Right renal pelvis (tissue), 4 donors: ENCODE measurements at regions not wholly inside any gene's neighbourhood (a gene's known extent, or its start where the extent isn't known, plus 50 kb on each side); places are given as distances from the start of the nearest gene placed in this dataset.
A peak's percentile ranks its signal among the peaks of the same experiment; 100 is the strongest.
"Not testable (repeated sequence)": the region's sequence is repeated elsewhere in the genome, so short reads cannot be mapped to it uniquely, and the experiment has no call there.

Source experiments
- DNase-seq, 4 donors: peaks; one replicate each; pipeline ENCODE4 v3.0.0-alpha.2; 2013; ENCODE audit warnings: low read depth in 4 of 4, low spot score in 3 of 4, missing footprints in 1 of 4

DNA sequence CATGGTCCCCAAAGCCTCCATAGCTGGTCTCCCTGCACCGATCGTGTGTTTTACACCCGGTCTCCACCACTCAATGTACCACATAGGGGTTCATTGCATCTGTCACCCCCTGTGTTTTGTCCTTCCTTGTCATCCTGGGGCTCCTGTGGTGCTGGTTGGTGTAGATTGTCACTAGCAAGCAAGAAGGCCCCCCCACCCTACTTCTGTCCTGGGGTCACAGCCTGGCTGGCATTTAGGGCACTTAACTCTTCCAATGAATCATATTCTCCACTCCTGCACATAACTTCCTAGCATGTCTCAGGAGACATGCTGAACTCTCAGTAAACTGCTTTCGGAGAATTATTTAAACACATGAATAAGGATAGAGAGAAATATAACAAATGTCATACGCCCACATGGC lies 161.4 kb downstream of the BCL2L11 start:
- not testable (repeated sequence) for DNase-seq

DNA sequence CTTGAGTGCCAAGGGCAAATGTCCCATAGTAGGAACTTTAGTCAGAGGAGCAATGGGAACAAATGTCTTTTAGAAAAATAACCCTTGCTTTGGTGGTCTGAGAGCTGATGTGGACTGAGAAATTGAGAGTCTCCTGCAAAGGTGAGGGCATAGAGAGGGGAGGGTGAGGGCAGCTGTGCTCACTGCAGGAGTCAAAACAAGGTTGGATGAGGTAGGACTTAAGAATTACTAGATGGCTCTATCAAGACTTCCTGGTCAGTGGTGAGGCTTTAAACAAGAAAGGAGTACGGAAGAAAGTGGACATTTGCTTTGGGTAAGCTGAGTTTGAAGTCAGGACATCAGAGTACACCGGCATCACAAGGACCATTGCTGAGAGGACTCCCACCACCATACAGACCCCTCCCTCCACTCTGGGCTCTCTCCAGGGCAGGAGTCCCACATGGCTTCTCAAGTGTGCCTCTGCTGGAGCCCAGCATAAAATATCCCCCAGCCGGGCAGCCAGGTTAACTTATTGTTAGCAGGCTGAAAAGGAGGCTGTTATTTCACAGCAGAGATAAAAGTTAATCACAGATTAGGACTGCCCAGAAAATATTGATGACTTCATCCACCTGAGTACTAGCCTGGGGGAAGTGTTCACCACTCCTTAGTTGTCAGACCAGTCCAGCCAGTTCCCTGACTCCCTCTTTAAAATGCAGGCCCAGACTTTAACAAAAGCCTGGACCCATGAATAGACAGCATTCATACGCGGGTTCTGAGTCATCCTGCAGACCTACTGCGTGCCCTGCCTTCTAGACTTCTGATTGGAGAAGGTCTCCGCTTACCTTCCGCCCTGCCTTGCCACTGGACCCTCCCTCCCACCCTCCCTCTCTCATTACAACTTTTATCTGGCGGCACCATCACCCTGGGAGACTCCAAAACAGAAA lies 167.2 kb downstream of the BCL2L11 start:
- DNase-seq, result peak in 1 of 4 donors; percentile 7

DNA sequence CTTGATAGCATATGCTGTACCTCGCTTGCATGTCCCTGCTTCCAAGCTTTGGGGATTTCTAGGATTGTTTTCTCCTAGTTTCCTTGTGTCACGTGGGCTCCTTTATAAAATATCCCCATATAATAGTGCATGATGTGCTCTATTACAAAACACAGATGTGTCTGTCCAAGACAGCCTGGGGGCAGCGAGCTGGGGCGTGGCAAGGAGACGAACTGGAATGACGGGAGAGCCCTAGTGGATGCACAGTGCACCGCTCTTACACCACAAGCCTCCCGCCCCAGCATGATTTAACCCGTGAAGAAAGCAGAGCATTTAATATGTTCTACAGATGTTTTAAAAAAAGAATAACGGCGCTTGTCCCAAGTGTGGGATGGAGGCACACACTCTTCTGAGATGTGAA lies 169.7 kb downstream of the BCL2L11 start:
- DNase-seq, result not testable (repeated sequence)

DNA sequence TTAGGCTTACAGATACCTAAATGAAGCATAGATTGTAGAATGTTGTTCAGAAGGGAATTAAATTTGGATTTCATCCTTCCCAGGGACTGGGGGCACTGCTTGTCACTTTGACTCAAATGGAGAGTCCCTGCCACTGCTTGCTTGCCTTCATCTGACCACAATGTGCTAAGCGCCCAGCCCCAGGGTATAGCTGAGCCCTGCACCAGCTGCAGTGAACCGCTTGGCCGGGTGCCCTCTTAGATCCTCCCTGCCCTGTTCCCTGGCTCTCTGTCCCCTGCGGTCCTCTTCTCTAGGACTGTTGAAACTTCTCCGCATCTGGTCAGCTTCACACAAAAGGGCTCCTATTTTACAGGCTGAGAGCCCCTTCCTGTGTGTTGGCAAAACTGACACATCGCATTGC lies 170.9 kb downstream of the BCL2L11 start:
- DNase-seq, result not testable (repeated sequence)

DNA sequence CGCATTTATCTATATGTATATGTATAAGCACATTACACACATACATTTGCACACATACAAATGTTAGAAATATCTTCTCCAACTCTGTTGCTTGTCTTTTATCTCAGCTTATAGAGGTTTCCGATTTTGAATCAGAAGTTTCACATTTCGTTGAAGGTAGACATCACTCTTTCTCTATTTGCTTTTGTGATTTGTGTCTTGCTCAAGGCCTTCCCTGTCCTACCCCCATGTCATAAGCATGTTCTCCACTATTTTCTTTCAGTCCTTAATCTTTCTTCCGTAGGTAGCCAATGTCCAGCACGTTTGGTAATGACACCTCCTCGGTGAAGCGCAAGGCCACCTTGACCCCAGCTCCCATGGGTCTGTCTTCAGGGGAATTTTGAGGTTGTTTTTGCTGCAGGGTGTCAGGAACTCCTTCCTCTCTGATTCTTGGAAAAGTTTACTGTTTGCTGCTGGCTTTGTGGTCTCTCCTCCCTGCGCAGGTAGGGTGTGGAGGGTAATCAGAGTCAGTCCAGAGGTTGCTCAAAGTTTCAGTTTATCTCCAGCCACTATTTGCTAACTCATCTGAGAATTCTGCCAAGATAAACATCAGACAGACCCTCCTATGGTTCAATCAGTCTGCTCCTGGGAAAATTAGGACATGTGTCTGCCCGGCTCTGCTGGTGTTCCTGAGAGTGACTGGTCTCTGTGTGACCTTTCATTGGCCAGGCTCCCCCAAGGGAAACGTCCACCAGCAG lies 171.7 kb downstream of the BCL2L11 start:
- not testable (repeated sequence) for DNase-seq

DNA sequence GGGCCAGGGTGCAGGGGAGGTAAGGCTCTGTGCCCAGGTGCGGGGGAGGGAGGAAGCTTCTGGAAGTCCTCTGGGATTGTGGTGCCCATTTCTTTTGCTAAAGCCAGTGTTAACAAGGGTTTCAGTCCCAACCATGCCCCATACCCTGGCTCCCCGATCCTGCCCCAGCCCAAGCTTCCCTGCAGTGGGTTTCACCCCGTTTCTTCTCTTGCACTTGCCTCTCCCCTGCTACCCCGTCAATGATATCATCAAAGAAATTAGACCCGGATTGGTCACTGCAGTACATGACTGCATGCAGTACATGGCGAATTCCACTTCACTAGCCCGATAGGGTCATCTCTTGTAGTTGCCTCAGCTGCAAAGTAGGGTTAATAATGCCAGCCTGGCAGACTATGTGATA lies 174.0 kb downstream of the BCL2L11 start:
- not testable (repeated sequence) for DNase-seq

DNA sequence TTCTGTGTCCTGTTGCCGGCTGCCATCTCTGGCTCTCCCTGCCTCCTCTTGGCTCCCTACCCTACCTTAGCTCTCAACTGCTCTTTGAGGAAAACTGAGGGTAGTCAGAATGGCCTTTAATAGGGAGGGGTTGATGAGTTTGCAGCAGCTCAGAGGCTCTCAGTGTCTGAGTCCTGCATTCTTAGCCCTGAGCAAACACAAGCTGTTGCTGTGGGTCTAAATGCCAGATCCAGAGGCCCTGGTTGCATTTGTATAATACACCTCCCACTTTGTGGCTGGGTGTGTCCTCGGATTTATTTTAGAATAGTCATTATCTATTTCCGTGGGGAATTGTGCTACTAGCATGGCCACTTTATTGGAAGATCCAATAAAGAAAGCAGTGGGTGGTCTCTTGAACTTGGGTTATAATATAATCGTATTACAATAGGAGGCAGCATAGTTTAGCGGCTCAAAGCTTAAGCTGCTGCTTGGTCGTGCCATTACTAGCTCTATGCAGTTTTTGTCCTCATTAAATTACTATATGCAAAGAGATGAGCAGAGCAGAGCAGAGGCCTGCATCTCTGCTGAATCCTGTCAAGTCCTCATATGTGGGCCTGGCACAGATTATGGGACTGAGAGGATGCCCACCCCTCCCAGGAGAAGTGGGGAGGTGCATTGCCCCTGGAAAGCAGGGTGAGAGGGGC lies 175.5 kb downstream of the BCL2L11 start:
- DNase-seq, result not testable (repeated sequence)

DNA sequence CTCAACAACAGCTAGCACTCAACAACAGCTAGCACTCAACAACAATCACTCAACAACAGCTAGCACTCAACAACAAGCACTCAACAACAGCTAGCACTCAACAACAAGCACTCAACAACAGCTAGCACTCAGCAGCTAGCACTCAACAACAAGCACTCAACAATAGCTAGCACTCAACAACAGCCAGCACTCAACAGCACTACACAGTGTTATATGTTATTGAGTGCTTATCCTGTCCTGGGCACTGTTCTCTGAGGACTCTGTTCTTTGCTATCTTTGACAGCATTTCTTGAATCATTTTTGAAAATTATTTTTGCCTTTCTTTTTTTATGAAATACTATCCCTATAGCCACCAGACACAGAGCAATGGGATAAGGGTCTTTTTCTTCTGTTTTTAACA lies 176.4 kb downstream of the BCL2L11 start:
- DNase-seq, result not testable (repeated sequence)

DNA sequence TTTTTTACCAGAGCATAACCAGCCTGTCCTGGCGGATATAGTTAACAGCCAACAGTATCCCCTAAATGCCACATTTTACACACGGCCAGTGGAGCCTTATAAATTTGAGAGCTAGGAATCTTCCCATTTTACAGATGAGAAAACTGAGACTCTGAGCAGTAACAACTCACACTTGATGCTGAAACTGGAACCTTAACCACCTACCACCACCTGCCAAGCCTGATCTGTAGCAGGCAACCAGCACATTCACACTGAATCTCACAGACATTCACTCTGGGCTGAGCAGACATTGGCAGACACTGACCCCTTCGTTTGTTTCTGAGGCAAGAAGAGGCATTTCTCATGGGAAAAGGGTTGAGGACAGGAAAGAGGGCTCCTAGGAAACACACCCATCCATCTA lies 178.2 kb downstream of the BCL2L11 start:
- not testable (repeated sequence) for DNase-seq

DNA sequence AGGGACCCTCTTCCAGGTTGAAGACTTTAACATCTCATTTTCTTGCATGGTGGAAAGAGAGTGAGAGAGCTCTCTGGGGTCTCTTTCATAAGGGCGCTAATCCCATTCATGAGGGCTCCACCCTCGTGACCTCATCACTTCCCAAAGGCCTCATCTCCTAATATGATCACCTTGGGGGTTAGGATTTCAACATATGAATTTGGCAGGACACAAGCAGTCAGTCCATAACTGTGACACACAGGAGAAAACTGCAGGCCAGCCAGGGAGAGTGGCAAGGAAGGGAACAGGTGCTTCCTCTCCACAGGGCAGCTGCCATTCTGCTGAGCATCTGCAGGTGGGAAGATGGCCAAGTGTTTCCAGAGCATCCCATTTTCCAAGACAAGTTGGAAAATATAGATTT lies 178.9 kb downstream of the BCL2L11 start:
- not testable (repeated sequence) for DNase-seq

DNA sequence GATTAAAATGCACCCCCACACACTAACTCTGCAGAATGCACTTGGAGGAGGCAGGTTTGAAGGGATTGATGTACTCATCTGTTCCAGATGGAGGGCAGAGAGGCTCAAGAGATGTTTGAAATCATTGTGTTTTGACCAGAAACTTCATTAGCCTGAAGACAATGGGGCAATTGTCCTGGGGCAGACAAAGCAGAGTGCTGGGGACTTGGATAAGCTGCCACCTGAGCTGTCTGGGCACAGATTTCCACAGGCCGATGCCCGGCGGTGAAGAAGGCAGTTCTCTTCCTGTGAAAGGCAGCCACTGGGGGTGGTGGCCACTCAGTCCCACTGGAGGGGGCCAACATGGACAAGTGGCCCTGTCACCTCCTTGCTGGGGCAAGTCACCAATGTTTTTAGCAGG lies 181.0 kb downstream of the BCL2L11 start:
- not testable (repeated sequence) for DNase-seq

DNA sequence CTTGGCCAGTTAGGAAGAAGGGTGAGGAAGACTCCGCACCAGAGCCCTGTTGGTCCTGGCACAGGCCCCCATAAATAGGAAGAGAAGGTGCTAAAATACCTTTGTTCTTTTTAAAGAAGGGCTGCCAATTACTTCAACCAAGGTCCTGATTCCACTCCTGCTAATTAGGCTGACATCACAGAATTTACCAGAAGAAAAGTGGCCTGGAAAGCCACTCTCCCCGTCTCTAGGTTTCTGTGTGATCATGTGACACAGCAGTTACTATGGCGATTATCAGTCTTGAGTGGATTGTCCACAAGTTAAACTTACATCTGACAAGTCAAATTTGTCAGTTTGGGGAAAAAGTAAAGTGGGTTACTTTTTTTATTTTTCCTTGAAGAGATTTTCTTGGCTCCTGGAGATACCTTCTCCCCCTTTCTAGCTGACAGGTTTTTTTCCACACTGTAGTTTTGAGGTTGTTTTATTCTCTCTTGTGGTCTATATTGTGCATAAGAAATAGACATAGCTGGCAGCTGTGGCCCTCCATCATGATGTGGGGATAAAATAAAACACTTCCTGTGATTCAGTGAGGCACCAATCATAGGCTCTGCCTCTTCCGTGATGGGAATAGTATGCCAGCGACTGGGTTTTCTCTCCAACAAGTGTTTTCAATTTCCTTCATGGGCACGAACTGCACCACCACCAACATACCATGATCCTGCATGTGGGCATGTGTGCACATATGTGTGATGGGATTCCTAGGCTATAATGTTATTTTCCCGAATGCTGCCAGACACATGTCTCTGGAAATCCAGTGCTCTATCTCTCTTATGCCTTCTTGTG lies 181.9 kb downstream of the BCL2L11 start:
- not testable (repeated sequence) for DNase-seq

DNA sequence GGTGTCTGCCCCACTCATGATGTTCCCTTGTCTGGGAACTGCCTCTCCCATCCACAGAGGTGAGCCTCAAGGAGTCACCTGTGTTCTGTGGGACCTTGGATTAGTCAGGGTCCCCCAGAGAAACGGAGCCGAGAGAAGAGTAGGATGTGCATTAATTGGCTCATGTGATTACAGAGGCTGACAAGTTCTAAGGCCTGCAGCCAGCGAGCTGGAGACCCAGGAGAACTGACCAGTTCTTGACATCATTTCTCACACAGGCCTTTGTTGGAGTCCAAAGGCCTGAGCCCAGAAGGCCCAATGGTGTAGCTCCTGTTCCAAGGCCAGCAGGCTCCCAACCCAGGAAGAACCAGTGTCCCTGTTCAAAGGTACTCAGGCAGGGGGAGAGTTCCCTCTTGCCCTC lies 186.6 kb downstream of the BCL2L11 start:
- DNase-seq, result not testable (repeated sequence)

DNA sequence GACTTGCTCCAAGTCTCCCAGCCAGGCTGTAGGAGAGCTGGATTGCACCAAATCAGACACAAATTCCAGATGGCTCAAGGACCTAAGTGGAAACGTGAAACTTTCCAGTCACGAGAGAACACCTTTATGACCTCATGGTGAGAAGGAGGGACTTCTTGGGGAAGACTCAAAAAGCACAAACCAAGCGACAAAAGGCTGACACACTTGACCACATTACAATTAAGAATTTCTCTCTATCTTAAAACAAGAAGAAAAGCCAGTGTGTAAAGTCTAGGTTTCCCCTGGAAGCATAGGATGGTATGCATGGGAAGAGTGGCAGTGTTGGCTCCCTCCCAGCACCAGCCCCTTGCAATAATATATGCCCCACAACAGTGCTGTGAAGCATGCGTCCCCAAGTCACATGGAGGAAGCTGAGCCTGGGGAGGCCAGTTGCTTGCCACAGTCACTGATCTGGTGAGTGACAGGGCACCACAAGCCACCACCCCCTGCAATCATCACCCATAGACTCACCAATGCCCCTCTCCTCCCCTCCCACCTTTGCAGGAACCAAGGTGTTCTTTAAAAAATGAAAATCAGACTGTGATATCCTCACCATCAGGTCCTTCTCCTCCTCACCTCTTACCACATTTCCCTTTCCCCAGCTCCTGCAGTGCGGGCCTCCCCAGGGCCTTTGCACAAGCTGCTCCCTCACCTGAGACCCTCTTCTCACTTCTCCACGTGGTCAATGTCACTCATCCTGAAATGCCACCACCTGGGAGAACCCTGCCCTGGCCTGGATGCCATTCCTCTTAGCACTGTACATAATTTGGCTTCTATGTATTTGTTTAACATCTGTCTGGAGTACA lies 188.7 kb downstream of the BCL2L11 start:
- DNase-seq, result not testable (repeated sequence)

DNA sequence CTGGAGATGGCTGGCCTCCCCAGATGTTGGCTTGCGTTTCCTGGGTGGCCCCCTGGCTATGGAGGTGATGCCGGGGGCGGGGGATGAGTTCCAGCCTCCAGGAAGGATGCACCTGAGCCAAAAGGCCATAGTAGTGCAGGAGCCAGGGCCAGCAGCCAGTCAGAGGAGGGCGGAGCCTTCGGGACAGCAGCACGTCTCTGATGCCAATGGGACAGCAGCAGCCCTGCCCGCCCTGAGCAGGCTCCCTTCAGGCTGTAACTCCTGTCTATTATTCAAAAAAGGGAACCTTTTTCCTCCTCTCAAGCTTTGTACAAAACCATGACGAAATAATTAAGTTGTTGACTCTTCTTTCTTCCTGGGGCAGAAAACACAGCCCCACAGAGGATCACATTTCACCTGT lies 189.7 kb downstream of the BCL2L11 start:
- DNase-seq, result not testable (repeated sequence)

DNA sequence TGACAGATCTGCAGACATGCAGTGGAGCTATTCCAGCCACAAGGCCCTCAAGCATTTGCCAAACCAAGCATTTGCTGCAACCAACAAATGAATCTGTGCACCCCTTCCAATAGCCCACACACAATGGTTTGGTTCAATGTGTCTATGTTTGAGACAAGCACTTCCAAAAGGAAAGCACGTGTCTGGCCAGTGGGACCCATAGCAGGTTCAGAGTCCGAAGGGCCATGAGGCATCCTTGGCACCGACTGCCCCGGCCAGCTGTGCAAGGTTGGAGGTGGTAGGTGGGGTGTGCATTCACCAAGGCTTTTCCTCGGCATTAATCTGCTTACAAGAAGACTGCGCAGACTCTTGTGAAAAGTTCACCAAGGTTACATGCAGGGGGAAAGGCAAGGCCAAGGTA lies 190.9 kb downstream of the BCL2L11 start:
- not testable (repeated sequence) for DNase-seq

DNA sequence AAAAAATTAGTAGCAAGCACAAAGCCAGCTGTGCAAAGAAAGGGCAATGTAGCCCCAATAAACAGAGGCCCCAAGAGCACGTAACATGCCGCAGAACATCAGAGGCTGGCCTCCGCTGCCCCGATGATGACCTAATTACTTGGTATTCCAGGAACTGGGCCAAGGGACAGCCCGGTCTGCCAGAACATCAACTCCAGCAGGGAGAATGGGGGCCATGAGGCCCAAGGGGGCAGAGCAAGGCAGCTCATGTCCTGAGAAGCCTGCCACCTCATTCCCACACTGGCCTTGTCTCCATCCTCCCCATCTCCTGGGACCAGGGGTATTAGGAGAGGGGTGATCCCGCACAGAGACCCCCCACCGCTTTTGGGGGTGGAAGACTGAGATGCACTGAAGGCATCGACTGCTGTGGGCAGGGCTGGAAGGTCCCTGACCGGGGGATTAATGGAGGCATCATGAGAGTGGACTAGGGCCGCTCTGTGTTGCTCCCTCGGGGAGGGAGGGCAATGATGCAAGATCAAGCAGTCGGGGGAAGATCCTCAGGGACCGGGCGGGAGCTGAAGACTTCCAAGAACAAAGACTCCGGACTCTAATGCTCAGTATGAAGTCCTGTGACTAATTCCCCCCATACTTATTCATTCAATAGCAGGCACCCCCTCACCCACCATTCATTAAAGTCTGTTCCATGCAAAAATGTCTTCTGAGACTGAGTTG lies 192.3 kb downstream of the BCL2L11 start:
- not testable (repeated sequence) for DNase-seq

DNA sequence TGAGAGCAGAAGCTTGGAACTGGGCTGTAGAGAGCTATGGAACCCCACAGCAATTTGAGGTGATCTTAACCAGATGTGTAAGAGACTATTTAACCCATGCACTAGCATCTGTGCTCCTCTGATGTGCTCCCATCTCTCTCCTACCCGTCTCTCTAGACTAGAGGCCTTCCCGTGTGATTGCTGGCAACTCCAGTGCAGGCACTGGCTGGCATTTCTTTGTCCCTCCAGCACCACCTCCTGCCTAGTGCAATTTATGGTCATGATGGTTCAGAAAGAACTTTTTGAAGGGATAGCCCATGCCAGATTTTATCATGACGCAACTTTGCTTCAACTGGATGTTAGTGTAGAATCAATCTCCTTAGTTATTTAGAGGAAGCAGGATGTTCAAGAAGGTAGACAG lies 193.0 kb downstream of the BCL2L11 start:
- DNase-seq, result not testable (repeated sequence)
